Fibroblast of pulmonary artery (primary cell): ENCODE measurements at regions not wholly inside any gene's neighbourhood (a gene's known extent, or its start where the extent isn't known, plus 50 kb on each side); places are given as distances from the start of the nearest gene placed in this dataset.

Experiments used
- DNase-seq: peaks from one replicate; pipeline ENCODE4 v3.0.0-alpha.2; 2010; ENCODE audit warnings: low read depth
- H3K4me3 ChIP-seq: replicated peaks from 2 replicates; pipeline ENCODE4 v1.5.1; 2011; ENCODE audit warnings: low read depth, mild to moderate bottlenecking, control low read depth, low read length, moderate library complexity
- TF ChIP-seq, protein P1 (sequence below): IDR thresholded peaks from 2 replicates; pipeline ENCODE4 v1.5.1; 2011; ENCODE audit warnings: mild to moderate bottlenecking, control low read depth, low read length, inconsistent platforms; ENCODE audit errors: missing control alignments

DNA sequence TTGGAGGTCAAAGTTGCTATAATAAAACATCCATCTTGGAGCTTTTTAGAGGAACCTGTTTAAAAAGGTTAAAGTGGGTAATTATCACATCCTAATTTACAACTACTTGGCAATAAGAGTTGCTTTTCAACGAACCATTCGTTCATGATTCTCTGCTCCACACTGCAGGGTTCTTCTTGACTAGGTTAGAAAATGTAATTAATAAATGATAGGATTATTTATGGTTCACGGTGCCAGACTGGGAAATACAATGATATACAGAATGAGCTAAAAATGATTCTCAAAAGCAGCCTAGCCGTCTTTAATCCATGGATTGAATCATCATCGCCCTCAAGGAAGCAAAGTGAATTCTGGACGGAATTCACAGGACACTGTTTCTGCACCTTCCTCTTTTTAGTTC lies 291.2 kb downstream of the TEX29 start:
- no peak overlapping the region for H3K4me3 ChIP-seq
- no peak for DNase-seq
- TF ChIP-seq, protein P1, sequence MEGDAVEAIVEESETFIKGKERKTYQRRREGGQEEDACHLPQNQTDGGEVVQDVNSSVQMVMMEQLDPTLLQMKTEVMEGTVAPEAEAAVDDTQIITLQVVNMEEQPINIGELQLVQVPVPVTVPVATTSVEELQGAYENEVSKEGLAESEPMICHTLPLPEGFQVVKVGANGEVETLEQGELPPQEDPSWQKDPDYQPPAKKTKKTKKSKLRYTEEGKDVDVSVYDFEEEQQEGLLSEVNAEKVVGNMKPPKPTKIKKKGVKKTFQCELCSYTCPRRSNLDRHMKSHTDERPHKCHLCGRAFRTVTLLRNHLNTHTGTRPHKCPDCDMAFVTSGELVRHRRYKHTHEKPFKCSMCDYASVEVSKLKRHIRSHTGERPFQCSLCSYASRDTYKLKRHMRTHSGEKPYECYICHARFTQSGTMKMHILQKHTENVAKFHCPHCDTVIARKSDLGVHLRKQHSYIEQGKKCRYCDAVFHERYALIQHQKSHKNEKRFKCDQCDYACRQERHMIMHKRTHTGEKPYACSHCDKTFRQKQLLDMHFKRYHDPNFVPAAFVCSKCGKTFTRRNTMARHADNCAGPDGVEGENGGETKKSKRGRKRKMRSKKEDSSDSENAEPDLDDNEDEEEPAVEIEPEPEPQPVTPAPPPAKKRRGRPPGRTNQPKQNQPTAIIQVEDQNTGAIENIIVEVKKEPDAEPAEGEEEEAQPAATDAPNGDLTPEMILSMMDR: no peak

DNA sequence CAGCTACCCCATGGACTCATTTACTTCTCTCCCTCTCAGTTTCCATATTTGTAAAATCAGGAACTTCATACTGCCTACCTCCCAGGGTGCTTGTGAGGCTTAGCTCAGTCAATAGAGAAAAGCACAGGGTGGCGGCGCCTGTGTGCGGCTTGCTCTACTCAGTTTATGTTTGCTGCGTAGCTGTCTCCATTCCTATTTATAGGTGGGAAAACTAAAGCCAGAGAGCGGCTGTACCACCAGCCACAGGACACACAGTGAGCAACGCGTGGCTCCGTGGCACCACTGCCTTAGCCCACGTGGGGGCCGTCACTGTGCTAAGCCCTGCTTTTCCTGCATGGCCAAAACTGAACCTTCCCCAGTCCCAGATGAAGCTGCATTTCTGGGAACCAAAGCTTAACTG lies 292.4 kb downstream of the TEX29 start:
- TF ChIP-seq, protein P1: no peak
- DNase-seq: no peak
- H3K4me3 ChIP-seq: no peak overlapping the region

- no peak overlapping the region for H3K4me3 ChIP-seq
- no peak for DNase-seq
- TF ChIP-seq, protein P1: no peak
These were observed 293.6 kb downstream of the TEX29 start for GRCh38 chr13:111614009-111614408.

- no peak for DNase-seq
- H3K4me3 ChIP-seq: no peak overlapping the region
- TF ChIP-seq, protein P1: no peak
These were observed 294.2 kb downstream of the TEX29 start for GRCh38 chr13:111614613-111615012.

GRCh38 chr13:111616203-111616602 lies 295.8 kb downstream of the TEX29 start:
- TF ChIP-seq, protein P1: no peak
- H3K4me3 ChIP-seq: no peak overlapping the region
- no peak for DNase-seq

- DNase-seq: no peak
- H3K4me3 ChIP-seq: no peak overlapping the region
- TF ChIP-seq, protein P1: no peak
These were observed 299.7 kb downstream of the TEX29 start for GRCh38 chr13:111620166-111620565.

- TF ChIP-seq, protein P1: no peak
- DNase-seq: no peak
- no peak overlapping the region for H3K4me3 ChIP-seq
These were observed 300.1 kb downstream of the TEX29 start for GRCh38 chr13:111620586-111620985.
